A673 (cell line): ENCODE measurements at regions not wholly inside any gene's neighbourhood (a gene's known extent, or its start where the extent isn't known, plus 50 kb on each side); places are given as distances from the start of the nearest gene placed in this dataset.
"Not testable (repeated sequence)": the region's sequence is repeated elsewhere in the genome, so short reads cannot be mapped to it uniquely, and the experiment has no call there.

Experiments
- BruUV-seq: library from RNA; stranded (reverse); fragments of 400-500 nt; replicated peaks from 2 replicates; lab custom pipeline; 2021; lab: Mats Ljungman, UMichigan
- CTCF ChIA-PET: fragments of 300-600 bp; sonication (Branson Sonifier 250); formaldehyde crosslinking; loops from one replicate; lab custom pipeline; 2022; ENCODE audit warnings: antibody characterized with exemption; lab: Charles Lee
- POLR2A ChIA-PET: fragments of 300-600 bp; sonication (Branson Sonifier 250); formaldehyde crosslinking; loops from one replicate; lab custom pipeline; 2022; ENCODE audit warnings: antibody characterized with exemption; ENCODE audit not compliant: low non-redundant PET; lab: Charles Lee
- DNase-seq: peaks from one replicate; pipeline ENCODE4 v3.0.0-alpha.2; 2015; ENCODE audit warnings: low spot score
- H3K27ac ChIP-seq: fragments of 200-600 bp; sonication (generic); 2 replicates; pipeline ENCODE4 v1.5.1; 2016; ENCODE audit warnings: mixed run types, low read depth, mild to moderate bottlenecking, mixed read lengths, antibody characterized with exemption, low read length; ENCODE audit not compliant: poor library complexity, severe bottlenecking
- H3K27me3 ChIP-seq: fragments of 200-600 bp; sonication (generic); replicated peaks from 2 replicates; pipeline ENCODE4 v1.6.1; 2017; ENCODE audit warnings: mixed run types, low read depth, mild to moderate bottlenecking, mixed read lengths, antibody characterized with exemption, low read length; ENCODE audit not compliant: insufficient read depth, poor library complexity
- H3K36me3 ChIP-seq: fragments of 200-600 bp; sonication (generic); 2 replicates; pipeline ENCODE4 v1.6.1; 2016; ENCODE audit warnings: mixed run types, mild to moderate bottlenecking, mixed read lengths, antibody characterized with exemption, low read length; ENCODE audit not compliant: insufficient read depth, poor library complexity, severe bottlenecking
- H3K4me1 ChIP-seq: fragments of 200-600 bp; sonication (generic); 2 replicates; pipeline ENCODE4 v1.6.1; 2017; ENCODE audit warnings: mixed run types, mild to moderate bottlenecking, mixed read lengths, antibody characterized with exemption, low read length; ENCODE audit not compliant: insufficient read depth, poor library complexity, severe bottlenecking
- H3K4me3 ChIP-seq: fragments of 200-600 bp; sonication (generic); 2 replicates; pipeline ENCODE4 v1.5.1; 2016; ENCODE audit warnings: low read depth, mixed run types, mild to moderate bottlenecking, mixed read lengths, low read length; ENCODE audit not compliant: poor library complexity, severe bottlenecking
- H3K9me3 ChIP-seq: fragments of 200-600 bp; sonication (generic); 2 replicates; pipeline ENCODE4 v1.6.1; 2016; ENCODE audit warnings: mixed run types, low read depth, mild to moderate bottlenecking, mixed read lengths, antibody characterized with exemption, low read length; ENCODE audit not compliant: poor library complexity, severe bottlenecking
- CTCF ChIP-seq: fragments of 300-800, 200-600 bp; sonication (generic); conservative IDR thresholded peaks from 2 replicates; pipeline ENCODE4 v1.5.1; 2017; ENCODE audit warnings: low read depth, mild to moderate bottlenecking, antibody characterized with exemption, low read length, moderate library complexity, mixed read lengths
- EZH2 ChIP-seq: fragments of 200-600 bp; sonication (generic); IDR thresholded peaks from 2 replicates; pipeline ENCODE4 v1.6.1; 2017; ENCODE audit warnings: borderline replicate concordance, low read depth, mild to moderate bottlenecking, mixed read lengths, antibody characterized with exemption, low read length; ENCODE audit not compliant: poor library complexity, severe bottlenecking
- intact Hi-C: fragments of 100-400 bp; cut with micrococcal nuclease; formaldehyde crosslinking; loops from one replicate; pipeline ENCODE4 v1.10.0; 2022; ENCODE audit not compliant: unreplicated experiment

GRCh38 chr10:44747593-44748172 lies 163.5 kb upstream of the TMEM72 start:
- H3K9me3 ChIP-seq = no peaks in the 10 kb centered on the region
- no peak for DNase-seq
- POLR2A ChIA-PET = no interaction called here
- no peak overlapping the region for H3K4me3 ChIP-seq
- no peaks in the 10 kb centered on the region for H3K4me1 ChIP-seq
- H3K27ac ChIP-seq = no peak overlapping the region
- intact Hi-C loops = no loop called here
- BruUV-seq = no TSS peak
- CTCF ChIA-PET = no interaction called here
- H3K27me3 ChIP-seq = no peaks in the 10 kb centered on the region
- H3K36me3 ChIP-seq = no peaks in the 10 kb centered on the region
- TF ChIP-seq CTCF (no peak), EZH2 (no peak)

- DNase-seq = no peak
- ChIA-PET CTCF (no interaction called here), POLR2A (no interaction called here)
- Histone ChIP-seq H3K27ac (no peak overlapping the region), H3K4me3 (no peak overlapping the region), H3K36me3 (no peaks in the 10 kb centered on the region), H3K9me3 (no peaks in the 10 kb centered on the region), H3K27me3 (no peaks in the 10 kb centered on the region), H3K4me1 (no peaks in the 10 kb centered on the region)
- TF ChIP-seq EZH2 (no peak), CTCF (no peak)
- no TSS peak for BruUV-seq
- intact Hi-C loops = no loop called here
Observed at GRCh38 chr10:44749151-44749550, 162.0 kb upstream of the TMEM72 start.

GRCh38 chr10:44752451-44753441 lies 158.4 kb upstream of the TMEM72 start:
- CTCF ChIA-PET = no interaction called here
- H3K36me3 ChIP-seq = no peaks in the 10 kb centered on the region
- TF ChIP-seq CTCF = no peak
- no peak for TF ChIP-seq EZH2
- POLR2A ChIA-PET = no interaction called here
- no peak overlapping the region for H3K27ac ChIP-seq
- no TSS peak for BruUV-seq
- H3K4me1 ChIP-seq = no peaks in the 10 kb centered on the region
- no peak for DNase-seq
- intact Hi-C loops = no loop called here
- no peaks in the 10 kb centered on the region for H3K27me3 ChIP-seq
- no peaks in the 10 kb centered on the region for H3K9me3 ChIP-seq
- H3K4me3 ChIP-seq = no peak overlapping the region

GRCh38 chr10:44754355-44754754 lies 156.8 kb upstream of the TMEM72 start:
- intact Hi-C loops, H3K4me1 ChIP-seq, H3K4me3 ChIP-seq, CTCF ChIA-PET, DNase-seq, BruUV-seq, H3K9me3 ChIP-seq, H3K36me3 ChIP-seq, H3K27ac ChIP-seq, POLR2A ChIA-PET, H3K27me3 ChIP-seq: not testable (repeated sequence)
